HK-2 (cell line): ENCODE measurements at regions not wholly inside any gene's neighbourhood (a gene's known extent, or its start where the extent isn't known, plus 50 kb on each side); places are given as distances from the start of the nearest gene placed in this dataset.

ENCODE experiments used
- DNase-seq: peaks from one replicate; pipeline ENCODE4 v3.0.0-alpha.2; 2018; ENCODE audit not compliant: unreplicated experiment

GRCh38 chr16:59238246-59238645 lies 504.1 kb upstream of the GOT2 start:
- DNase-seq: no peak

- DNase-seq: no peak
Observed at GRCh38 chr16:59236804-59237458, 502.8 kb upstream of the GOT2 start.

- no peak for DNase-seq
Observed at GRCh38 chr16:59224401-59224800, 490.3 kb upstream of the GOT2 start.

- DNase-seq: no peak
Observed at GRCh38 chr16:59220011-59220410, 485.9 kb upstream of the GOT2 start.

- no peak for DNase-seq
Observed at GRCh38 chr16:59216291-59216690, 482.2 kb upstream of the GOT2 start.

GRCh38 chr16:59214455-59214854 lies 480.3 kb upstream of the GOT2 start:
- DNase-seq: no peak

- no peak for DNase-seq
Observed at GRCh38 chr16:59213952-59214351, 479.8 kb upstream of the GOT2 start.

GRCh38 chr16:59212492-59213024 lies 478.4 kb upstream of the GOT2 start:
- DNase-seq: no peak

GRCh38 chr16:59210955-59211541 lies 476.9 kb upstream of the GOT2 start:
- DNase-seq: no peak

GRCh38 chr16:59205403-59205802 lies 471.3 kb upstream of the GOT2 start:
- DNase-seq: no peak

- DNase-seq: no peak
Observed at GRCh38 chr16:59204589-59204988, 470.5 kb upstream of the GOT2 start.

GRCh38 chr16:59202233-59202862 lies 468.2 kb upstream of the GOT2 start:
- no peak for DNase-seq

GRCh38 chr16:59201821-59202220 lies 467.7 kb upstream of the GOT2 start:
- DNase-seq: no peak

GRCh38 chr16:59201160-59201559 lies 467.0 kb upstream of the GOT2 start:
- DNase-seq: no peak

GRCh38 chr16:59198487-59198886 lies 464.4 kb upstream of the GOT2 start:
- DNase-seq: no peak

- no peak for DNase-seq
Observed at GRCh38 chr16:59195242-59195641, 461.1 kb upstream of the GOT2 start.

GRCh38 chr16:59193637-59194036 lies 459.5 kb upstream of the GOT2 start:
- no peak for DNase-seq

- DNase-seq: peak; percentile 2
Observed at GRCh38 chr16:59192551-59193199, 458.6 kb upstream of the GOT2 start.

- no peak for DNase-seq
Observed at GRCh38 chr16:59190731-59191130, 456.6 kb upstream of the GOT2 start.

GRCh38 chr16:59188029-59188428 lies 453.9 kb upstream of the GOT2 start:
- DNase-seq: no peak

GRCh38 chr16:59181821-59182420 lies 447.8 kb upstream of the GOT2 start:
- DNase-seq: no peak

GRCh38 chr16:59180083-59180476 lies 446.0 kb upstream of the GOT2 start:
- no peak for DNase-seq
